ENCODE measurements at regions not wholly inside any gene's neighbourhood (a gene's known extent, or its start where the extent isn't known, plus 50 kb on each side); places are given as distances from the start of the nearest gene placed in this dataset.

DNA sequence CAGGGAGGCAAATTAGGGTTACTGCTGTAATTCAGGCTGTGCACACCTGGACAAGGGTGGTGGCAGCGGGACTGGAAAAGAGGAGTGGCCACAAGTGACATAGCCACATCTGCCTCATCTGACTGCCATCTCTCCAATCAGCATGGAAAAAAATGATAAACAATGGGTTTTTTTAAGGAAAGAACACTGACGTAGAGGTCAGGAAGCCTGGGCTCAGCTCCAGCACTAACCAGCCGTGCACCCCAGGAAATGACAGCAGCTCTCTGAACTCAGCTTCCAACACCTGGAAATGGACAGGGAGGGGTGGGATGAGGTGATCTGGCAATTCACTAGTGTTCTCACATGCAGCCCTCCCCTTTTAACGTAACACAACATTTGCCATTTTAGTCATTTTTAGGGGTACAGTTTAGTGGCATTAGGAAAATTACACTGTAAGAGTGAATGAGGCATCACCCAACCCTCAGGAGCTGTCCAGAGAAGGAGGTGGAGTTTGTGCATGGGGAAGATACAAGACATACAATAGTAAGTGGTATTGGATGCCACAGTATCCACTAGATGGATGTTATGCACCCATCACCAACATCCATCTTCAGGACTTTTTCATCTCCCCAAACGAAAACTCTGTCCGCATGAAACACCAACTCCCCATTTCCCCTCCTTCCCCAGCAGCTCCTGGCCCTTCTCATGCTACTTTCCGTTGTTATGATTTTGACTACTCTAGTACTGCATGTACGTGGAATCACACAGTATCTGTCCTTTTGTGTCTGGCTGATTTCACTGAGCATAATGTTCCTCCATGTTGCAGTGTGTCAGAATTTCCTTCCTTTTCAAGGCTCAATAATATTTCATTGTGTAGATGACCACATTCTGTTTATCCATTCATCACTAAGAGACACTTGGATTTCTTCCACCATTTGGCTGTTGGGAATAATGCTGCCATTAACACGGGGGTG is 215.5 kb upstream of the ECI2 start:
- Histone ChIP-seq H2AFZ (ENCODE audit: low read length) (no peak overlapping the region), H3K9me2 (ENCODE audit: insufficient read depth, low read length) (no peaks in the 10 kb centered on the region), H3K4me2 (ENCODE audit: low read length) (no peak overlapping the region), H3K9me3 (ENCODE audit: low read length) (no peaks in the 10 kb centered on the region), H3K79me2 (ENCODE audit: insufficient read depth, low read depth, low read length) (no peaks in the 10 kb centered on the region), H3K36me3 (ENCODE audit: insufficient read depth, low read length) (no peaks in the 10 kb centered on the region), H3K27ac (ENCODE audit: low read depth, low read length, poor library complexity, severe bottlenecking) (no peak overlapping the region), H3K4me1 (ENCODE audit: insufficient read depth, low read length, poor library complexity, severe bottlenecking) (no peaks in the 10 kb centered on the region), H4K20me1 (ENCODE audit: insufficient read depth, low read length) (no peaks in the 10 kb centered on the region), H3K4me3 (ENCODE audit: low read depth, low read length, poor library complexity, severe bottlenecking) (no peak overlapping the region)
- no TSS peak for BruUV-seq (replicated peaks)
- CTCF ChIA-PET (ENCODE audit: unreplicated experiment) = no interaction called here
- DNase-seq (ENCODE audit: low spot score) = no peak
- no peak for TF ChIP-seq EZH2phosphoT487 (IDR thresholded peaks at IDR 0.05; ENCODE audit: borderline replicate concordance, low read depth, low read length)
- TF ChIP-seq, protein P1, sequence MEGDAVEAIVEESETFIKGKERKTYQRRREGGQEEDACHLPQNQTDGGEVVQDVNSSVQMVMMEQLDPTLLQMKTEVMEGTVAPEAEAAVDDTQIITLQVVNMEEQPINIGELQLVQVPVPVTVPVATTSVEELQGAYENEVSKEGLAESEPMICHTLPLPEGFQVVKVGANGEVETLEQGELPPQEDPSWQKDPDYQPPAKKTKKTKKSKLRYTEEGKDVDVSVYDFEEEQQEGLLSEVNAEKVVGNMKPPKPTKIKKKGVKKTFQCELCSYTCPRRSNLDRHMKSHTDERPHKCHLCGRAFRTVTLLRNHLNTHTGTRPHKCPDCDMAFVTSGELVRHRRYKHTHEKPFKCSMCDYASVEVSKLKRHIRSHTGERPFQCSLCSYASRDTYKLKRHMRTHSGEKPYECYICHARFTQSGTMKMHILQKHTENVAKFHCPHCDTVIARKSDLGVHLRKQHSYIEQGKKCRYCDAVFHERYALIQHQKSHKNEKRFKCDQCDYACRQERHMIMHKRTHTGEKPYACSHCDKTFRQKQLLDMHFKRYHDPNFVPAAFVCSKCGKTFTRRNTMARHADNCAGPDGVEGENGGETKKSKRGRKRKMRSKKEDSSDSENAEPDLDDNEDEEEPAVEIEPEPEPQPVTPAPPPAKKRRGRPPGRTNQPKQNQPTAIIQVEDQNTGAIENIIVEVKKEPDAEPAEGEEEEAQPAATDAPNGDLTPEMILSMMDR (conservative IDR thresholded peaks at IDR 0.05; ENCODE audit: low read length) = no peak
- intact Hi-C loops (cut with micrococcal nuclease; ENCODE audit: unreplicated experiment) = no loop called here
- POLR2A ChIA-PET = no interaction called here

GRCh38 chr6:4349931-4350330 is 214.6 kb upstream of the ECI2 start:
- Histone ChIP-seq H3K4me1 (ENCODE audit: insufficient read depth, low read length, poor library complexity, severe bottlenecking) (no peaks in the 10 kb centered on the region), H2AFZ (ENCODE audit: low read length) (no peak overlapping the region), H3K9me3 (ENCODE audit: low read length) (no peaks in the 10 kb centered on the region), H3K79me2 (ENCODE audit: insufficient read depth, low read depth, low read length) (no peaks in the 10 kb centered on the region), H3K27ac (ENCODE audit: low read depth, low read length, poor library complexity, severe bottlenecking) (no peak overlapping the region), H3K9me2 (ENCODE audit: insufficient read depth, low read length) (no peaks in the 10 kb centered on the region), H4K20me1 (ENCODE audit: insufficient read depth, low read length) (no peaks in the 10 kb centered on the region), H3K4me3 (ENCODE audit: low read depth, low read length, poor library complexity, severe bottlenecking) (no peak overlapping the region), H3K4me2 (ENCODE audit: low read length) (no peak overlapping the region), H3K36me3 (ENCODE audit: insufficient read depth, low read length) (no peaks in the 10 kb centered on the region)
- no TSS peak for BruUV-seq (replicated peaks)
- TF ChIP-seq EZH2phosphoT487 (IDR thresholded peaks at IDR 0.05; ENCODE audit: borderline replicate concordance, low read depth, low read length) = no peak
- TF ChIP-seq, protein P1 (conservative IDR thresholded peaks at IDR 0.05; ENCODE audit: low read length) = no peak
- no peak for DNase-seq (ENCODE audit: low spot score)
- intact Hi-C loops (cut with micrococcal nuclease; ENCODE audit: unreplicated experiment) = no loop called here
- ChIA-PET POLR2A (no interaction called here), CTCF (ENCODE audit: unreplicated experiment) (no interaction called here)

GRCh38 chr6:4349323-4349722 is 213.9 kb upstream of the ECI2 start:
- DNase-seq (ENCODE audit: low spot score) = no peak
- no peak for TF ChIP-seq EZH2phosphoT487 (IDR thresholded peaks at IDR 0.05; ENCODE audit: borderline replicate concordance, low read depth, low read length)
- TF ChIP-seq, protein P1 (conservative IDR thresholded peaks at IDR 0.05; ENCODE audit: low read length) = no peak
- H4K20me1 ChIP-seq (ENCODE audit: insufficient read depth, low read length) = no peaks in the 10 kb centered on the region
- H3K4me1 ChIP-seq (ENCODE audit: insufficient read depth, low read length, poor library complexity, severe bottlenecking) = no peaks in the 10 kb centered on the region
- no peaks in the 10 kb centered on the region for H3K36me3 ChIP-seq (ENCODE audit: insufficient read depth, low read length)
- ChIA-PET POLR2A (no interaction called here), CTCF (ENCODE audit: unreplicated experiment) (no interaction called here)
- no peak overlapping the region for H3K27ac ChIP-seq (ENCODE audit: low read depth, low read length, poor library complexity, severe bottlenecking)
- H3K9me3 ChIP-seq (ENCODE audit: low read length) = no peaks in the 10 kb centered on the region
- no peaks in the 10 kb centered on the region for H3K9me2 ChIP-seq (ENCODE audit: insufficient read depth, low read length)
- no peaks in the 10 kb centered on the region for H3K79me2 ChIP-seq (ENCODE audit: insufficient read depth, low read depth, low read length)
- no peak overlapping the region for H2AFZ ChIP-seq (ENCODE audit: low read length)
- no peak overlapping the region for H3K4me3 ChIP-seq (ENCODE audit: low read depth, low read length, poor library complexity, severe bottlenecking)
- intact Hi-C loops (cut with micrococcal nuclease; ENCODE audit: unreplicated experiment) = no loop called here
- no peak overlapping the region for H3K4me2 ChIP-seq (ENCODE audit: low read length)
- no TSS peak for BruUV-seq (replicated peaks)
